Muscle of back (tissue), 3 donors: ENCODE measurements at regions not wholly inside any gene's neighbourhood (a gene's known extent, or its start where the extent isn't known, plus 50 kb on each side); places are given as distances from the start of the nearest gene placed in this dataset.
"Not testable (repeated sequence)": the region's sequence is repeated elsewhere in the genome, so short reads cannot be mapped to it uniquely, and the experiment has no call there.

Experiments
- DNase-seq, 3 donors: peaks; one replicate each; pipeline versions ENCODE4 v3.0.0 to v3.0.0-alpha.2; 2013

GRCh38 chr5:79924936-79925893 lies 65.8 kb downstream of the MTX3 start:
- no peak for DNase-seq

- DNase-seq = no peak
Observed at GRCh38 chr5:79923431-79923830, 67.6 kb downstream of the MTX3 start.

DNA sequence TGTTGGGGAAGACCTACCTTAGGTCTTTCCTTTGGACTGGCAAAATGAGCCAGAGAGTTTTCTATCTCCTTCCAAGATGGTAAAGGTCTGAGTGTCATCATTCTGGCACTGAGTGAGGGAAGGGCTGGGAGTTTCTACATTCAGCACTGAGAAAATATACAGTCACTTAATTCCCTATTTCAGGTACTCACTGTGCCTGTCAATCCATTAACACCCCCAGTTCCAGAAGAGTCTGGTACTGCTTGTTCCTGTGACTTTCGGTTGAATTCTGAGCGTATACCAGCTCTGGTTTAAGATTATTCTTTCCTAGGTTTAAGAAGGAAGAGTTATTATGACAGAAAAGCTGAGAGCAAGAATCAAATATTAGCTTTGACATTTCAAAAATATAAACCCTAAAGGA lies 68.4 kb downstream of the MTX3 start:
- DNase-seq = no peak

DNA sequence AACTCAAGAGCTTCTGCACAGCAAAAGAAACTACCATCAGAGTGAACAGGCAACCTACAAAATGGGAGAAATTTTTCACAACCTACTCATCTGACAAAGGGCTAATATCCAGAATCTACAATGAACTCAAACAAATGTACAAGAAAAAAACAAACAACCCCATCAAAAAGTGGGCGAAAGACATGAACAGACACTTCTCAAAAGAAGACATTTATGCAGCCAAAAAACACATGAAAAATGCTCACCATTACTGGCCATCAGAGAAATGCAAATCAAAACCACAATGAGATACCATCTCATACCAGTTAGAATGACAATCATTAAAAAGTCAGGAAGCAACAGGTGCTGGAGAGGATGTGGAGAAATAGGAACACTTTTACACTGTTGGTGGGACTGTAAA lies 83.6 kb downstream of the MTX3 start:
- DNase-seq = not testable (repeated sequence)

DNA sequence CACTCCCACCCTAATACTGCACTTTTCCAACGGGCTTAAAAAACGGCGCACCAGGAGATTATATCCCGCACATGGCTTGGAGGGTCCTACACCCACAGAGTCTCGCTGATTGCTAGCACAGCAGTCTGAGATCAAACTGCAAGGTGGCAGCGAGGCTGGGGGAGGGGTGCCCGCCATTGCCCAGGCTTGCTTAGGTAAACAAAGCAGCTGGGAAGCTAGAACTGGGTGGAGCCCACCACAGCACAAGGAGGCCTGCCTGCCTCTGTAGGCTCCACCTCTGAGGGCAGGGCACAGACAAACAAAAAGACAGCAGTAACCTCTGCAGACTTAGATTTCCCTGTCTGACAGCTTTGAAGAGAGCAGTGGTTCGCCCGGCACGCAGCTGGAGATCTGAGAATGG lies 88.5 kb downstream of the MTX3 start:
- DNase-seq = not testable (repeated sequence)

GRCh38 chr5:79901631-79902030 lies 89.4 kb downstream of the MTX3 start:
- no peak for DNase-seq

- no peak for DNase-seq
Observed at GRCh38 chr5:79898611-79899010, 92.5 kb downstream of the MTX3 start.

DNA sequence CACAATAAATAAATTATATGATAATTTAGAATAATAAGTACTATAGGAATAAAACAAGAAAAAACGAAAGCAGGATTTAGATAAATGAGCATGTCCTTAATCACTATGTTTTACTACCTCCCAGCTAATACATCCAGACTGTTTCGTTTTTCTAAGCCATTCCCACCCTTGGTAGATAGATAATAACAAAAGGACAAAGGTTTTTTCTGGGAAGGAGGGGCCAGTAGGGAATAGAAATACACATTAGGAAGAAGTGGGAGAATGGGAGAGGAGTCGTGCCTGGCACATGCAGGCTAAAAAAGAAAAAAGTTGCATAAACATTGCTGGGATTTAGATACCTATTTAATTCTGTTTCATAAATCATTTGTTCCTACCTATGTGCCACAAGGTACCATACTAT lies 97.1 kb downstream of the MTX3 start:
- no peak for DNase-seq

GRCh38 chr5:79893485-79893884 lies 97.6 kb downstream of the MTX3 start:
- no peak for DNase-seq

GRCh38 chr5:79890930-79891249 lies 100.2 kb downstream of the MTX3 start:
- no peak for DNase-seq

DNA sequence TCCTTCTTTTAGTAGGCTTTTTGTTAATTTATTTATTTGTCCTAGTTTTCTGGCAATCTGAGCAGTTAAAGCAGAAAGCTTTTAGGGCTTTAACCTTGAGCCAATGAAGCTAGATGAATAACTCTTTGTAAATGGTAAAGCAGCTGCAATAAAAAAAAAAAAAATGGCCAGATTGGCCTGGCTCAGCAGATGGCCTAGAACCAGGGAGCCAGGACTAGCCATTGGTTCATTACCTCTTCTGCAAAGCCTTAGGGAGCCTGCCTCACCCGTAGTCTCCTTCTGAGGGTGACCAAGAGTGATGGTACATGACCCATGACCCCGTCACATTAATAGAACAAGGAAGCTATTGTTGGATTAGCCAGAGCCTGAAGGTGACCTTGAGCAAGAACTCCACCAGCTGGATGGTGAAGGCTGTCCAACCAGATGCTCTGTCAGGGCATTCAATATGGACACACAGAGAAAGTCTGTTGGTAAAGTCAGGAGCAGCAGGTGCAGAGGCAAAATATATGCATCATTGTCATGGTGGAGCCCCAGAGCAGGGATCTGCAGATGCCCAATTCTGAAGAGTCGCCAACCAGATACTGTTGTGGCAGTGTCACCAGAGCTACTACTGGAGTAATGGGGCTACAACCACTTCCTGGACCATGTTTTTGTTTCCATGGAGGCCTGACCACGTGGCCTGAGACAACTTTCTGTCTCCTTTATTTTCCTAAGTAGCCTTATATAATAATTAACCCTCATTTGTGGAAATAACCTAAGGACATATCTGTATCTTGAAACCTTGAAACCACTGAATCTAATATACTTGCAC lies 100.7 kb downstream of the MTX3 start:
- no peak for DNase-seq

DNA sequence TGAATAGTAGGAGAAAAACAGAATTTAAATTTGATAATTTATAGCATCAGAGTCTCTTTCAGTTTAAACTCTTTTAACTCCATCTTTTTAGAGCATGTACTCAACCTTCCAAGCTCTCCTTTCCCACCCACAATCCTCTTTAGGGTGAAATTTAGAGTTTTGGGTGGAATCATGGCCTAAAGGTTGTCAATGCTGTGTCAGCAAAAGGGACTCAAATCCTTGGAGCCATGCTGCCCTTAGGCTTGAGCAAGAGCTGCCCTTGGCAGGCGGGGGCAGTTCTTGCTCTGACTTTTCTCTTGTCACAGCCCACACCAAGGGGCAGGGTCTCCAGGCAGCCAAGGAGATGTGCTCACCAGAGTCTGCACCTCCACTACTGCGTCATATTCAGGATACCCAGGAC lies 102.4 kb downstream of the MTX3 start:
- no peak for DNase-seq

- peak in 1 of 3 donors; percentile 19 for DNase-seq
Observed at GRCh38 chr5:79886925-79887655, 104.0 kb downstream of the MTX3 start.

DNA sequence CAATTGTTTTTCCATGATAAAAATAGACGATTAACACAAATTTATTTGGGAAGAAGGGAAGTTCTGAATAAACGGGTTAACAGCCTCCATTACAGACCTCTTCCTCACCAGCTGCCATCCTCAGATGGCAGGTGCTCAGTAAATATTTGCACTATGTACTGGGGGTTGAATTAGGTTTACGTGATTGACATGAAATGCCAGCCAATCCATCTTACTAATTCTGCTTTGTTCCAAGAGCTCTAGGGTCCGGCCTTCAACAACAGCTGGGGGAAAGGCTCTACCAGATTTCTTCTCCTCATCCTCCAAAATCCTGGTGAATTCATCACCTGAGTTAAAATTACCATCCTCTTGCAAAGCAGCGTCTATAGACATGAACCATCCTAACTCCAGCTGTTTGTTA lies 104.6 kb downstream of the MTX3 start:
- DNase-seq = no peak

GRCh38 chr5:79879880-79880279 lies 111.2 kb downstream of the MTX3 start:
- not testable (repeated sequence) for DNase-seq

DNA sequence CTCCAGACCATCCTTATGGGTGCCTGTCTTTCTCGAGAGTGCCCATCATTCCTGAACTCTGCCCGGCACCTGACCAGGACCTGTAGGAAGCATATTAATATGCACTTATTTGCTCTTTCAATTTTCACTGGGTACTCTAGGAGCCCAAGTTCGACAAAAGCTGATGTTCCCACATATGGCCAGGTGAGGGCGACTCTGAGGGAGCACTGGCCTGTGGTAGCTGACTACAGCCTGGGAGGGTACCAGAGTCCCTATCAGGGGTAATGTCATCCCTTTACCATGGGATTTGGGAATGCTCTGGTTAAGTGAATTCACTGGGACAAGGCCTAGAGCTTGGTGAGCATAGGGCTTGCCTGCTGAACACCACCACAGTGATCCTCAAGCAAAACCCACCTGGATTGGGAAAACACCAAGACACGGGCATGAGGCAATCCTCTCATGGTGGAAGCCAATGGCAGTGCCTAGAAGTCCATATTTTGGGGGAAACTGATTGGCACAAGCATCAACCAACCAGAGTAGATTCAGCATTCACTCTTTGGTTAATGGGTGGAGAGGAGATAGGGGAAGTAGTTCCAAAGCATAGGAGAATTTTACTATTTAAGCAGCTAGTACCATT lies 112.2 kb downstream of the MTX3 start:
- DNase-seq = no peak

DNA sequence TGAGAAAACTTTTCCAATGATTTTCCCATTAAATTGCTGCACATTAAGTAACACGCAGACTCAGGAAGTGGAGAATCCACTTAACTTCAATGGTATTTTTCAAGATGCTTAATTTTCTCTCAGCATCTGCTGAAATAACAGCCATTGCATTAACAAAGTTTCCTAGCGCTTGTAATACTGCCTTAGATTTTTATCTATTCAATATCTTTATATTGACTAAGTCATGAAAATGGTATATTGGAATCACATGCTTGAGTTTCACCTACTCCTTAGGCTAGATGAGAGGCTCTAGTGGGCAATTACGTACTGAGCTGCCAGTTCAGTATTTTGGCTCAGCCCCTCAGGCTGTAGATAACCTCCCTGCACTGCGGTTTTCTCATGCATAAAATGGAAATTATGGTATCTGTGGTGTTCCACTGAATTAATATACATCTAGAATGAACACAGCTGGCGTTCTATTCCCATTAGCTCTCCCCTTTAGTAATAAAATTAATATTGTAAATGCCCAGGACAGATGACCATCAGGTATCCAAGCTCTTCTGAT lies 112.9 kb downstream of the MTX3 start:
- DNase-seq = no peak

GRCh38 chr5:79876456-79876855 lies 114.6 kb downstream of the MTX3 start:
- peak in 2 of 3 donors; percentile 60 to 75 for DNase-seq

- DNase-seq = peak in 1 of 3 donors; percentile 52
Observed at GRCh38 chr5:79875230-79875629, 115.8 kb downstream of the MTX3 start.

DNA sequence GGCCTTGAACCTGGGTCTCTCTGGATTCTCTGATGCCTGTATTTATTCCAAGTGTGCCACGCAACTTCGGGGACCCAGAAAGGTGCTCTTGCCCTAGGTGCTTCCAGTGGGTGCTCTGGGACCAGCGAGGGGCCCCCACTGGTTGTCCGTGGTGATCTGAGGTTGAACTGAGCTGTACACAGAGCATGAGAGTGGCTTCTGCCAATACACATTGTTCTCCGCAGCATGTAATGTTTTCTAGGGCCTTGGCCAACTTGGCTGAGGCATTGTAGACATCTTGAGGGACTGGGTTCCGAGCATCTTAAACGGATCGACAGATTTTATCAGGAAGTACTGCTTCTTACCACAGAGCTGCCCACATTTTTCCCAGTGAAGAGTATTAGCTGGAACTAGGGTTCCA lies 117.9 kb downstream of the MTX3 start:
- DNase-seq = peak; percentile 19 to 78 (median 63)

GRCh38 chr5:79872291-79872690 lies 118.8 kb downstream of the MTX3 start:
- DNase-seq = peak; percentile 23 to 84 (median 74)
